Activated CD8-positive, alpha-beta T cell treated with anti-CD3 and anti-CD28 coated beads for 36 hours (primary cell): ENCODE measurements at regions not wholly inside any gene's neighbourhood (a gene's known extent, or its start where the extent isn't known, plus 50 kb on each side); places are given as distances from the start of the nearest gene placed in this dataset.

ENCODE experiments used
- ATAC-seq: fragments of 200-7000 bp; cut with Tn5 transposase; one replicate; pipeline ENCODE4 v1.10.0; 2021; ENCODE audit warnings: mild to moderate bottlenecking, moderate library complexity
- CTCF ChIA-PET: fragments of 350-600 bp; sonication (Branson Sonifier 250); formaldehyde crosslinking; loops from one replicate; lab custom pipeline; 2021; ENCODE audit warnings: antibody characterized with exemption; lab: Charles Lee
- POLR2A ChIA-PET: fragments of 350-600 bp; sonication (Branson Sonifier 250); formaldehyde crosslinking; loops from one replicate; lab custom pipeline; 2021; ENCODE audit warnings: antibody characterized with exemption; lab: Charles Lee
- DNase-seq: peaks from one replicate; pipeline ENCODE4 v3.0.0-alpha.2; 2020
- H3K27ac Mint-ChIP-seq: one replicate; pipeline ENCODE4 v1.8.0; 2021; ENCODE audit warnings: mild to moderate bottlenecking, mixed read lengths
- H3K27me3 Mint-ChIP-seq: one replicate; pipeline ENCODE4 v1.8.0; 2021; ENCODE audit warnings: mixed read lengths
- H3K36me3 Mint-ChIP-seq: one replicate; pipeline ENCODE4 v1.8.0; 2021; ENCODE audit warnings: low read depth, mixed read lengths
- H3K4me1 Mint-ChIP-seq: one replicate; pipeline ENCODE4 v1.8.0; 2021; ENCODE audit warnings: low read depth, mixed read lengths
- H3K4me3 Mint-ChIP-seq: one replicate; pipeline ENCODE4 v1.8.0; 2021; ENCODE audit warnings: mild to moderate bottlenecking, moderate library complexity, mixed read lengths
- H3K9me3 Mint-ChIP-seq: one replicate; pipeline ENCODE4 v1.8.0; 2021; ENCODE audit warnings: mixed read lengths
- CTCF ChIP-seq: fragments of 200-600 bp; IDR thresholded peaks from one replicate; pipeline ENCODE4 v1.8.0; 2022; ENCODE audit warnings: antibody characterized with exemption, mild to moderate bottlenecking
- intact Hi-C: fragments of 100-400 bp; cut with micrococcal nuclease; formaldehyde crosslinking; loops from one replicate; pipeline ENCODE4 v1.10.0; 2022

DNA sequence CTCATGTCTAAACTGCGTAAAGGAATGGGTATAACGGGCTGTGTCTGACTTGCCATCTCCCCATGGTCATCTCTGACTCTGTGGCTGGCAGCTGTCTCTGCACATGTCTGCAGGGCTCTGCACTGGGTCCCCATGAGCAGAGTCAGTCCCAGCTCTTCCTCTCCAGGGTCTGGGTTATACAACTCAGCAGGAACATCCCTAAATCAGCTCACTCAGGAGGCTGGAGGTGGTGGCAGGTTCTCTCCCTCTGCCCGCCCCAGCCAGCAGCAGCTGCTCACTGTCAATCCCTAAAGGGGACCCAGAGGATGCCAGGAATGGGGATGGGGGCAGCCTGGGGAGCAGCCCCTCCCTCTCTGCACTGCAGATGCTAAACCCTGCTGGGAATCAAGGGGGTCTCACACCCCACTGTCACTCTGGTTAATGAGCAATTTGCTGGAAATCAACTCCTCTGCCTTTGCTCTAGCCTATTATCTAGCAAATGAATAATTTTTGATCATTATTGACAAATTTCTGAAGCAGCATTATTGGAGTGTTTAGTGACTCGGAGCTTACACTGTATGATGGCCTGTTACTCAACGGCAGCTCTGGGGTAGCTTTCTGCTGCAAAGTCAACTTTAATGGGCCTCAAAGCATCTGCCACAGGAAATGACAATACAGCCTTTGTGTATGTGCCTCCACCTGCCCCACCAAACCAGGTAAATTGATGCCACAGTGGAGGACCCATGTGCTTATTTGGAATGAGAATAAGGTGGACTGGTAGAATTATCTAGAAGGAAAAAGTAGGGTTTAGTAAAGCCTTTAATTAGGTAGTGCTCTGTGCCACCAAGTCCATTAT, 55.7 kb upstream of the SHANK2 start:
- no peaks in the 10 kb centered on the region for H3K9me3 Mint-ChIP-seq
- POLR2A ChIA-PET, result no interaction called here
- H3K4me1 Mint-ChIP-seq, result no peaks in the 10 kb centered on the region
- H3K27ac Mint-ChIP-seq, result no peak overlapping the region
- no peak for TF ChIP-seq CTCF
- CTCF ChIA-PET, result no interaction called here
- no peaks in the 10 kb centered on the region for H3K36me3 Mint-ChIP-seq
- no peak overlapping the region for H3K4me3 Mint-ChIP-seq
- DNase-seq (no peak), ATAC-seq (no peak)
- intact Hi-C loops, result no loop called here
- peaks cover 2% of the 10 kb centered on the region for H3K27me3 Mint-ChIP-seq

- POLR2A ChIA-PET, result no interaction called here
- no peak for TF ChIP-seq CTCF
- no peaks in the 10 kb centered on the region for H3K27me3 Mint-ChIP-seq
- H3K4me3 Mint-ChIP-seq, result no peak overlapping the region
- DNase-seq (no peak), ATAC-seq (no peak)
- H3K27ac Mint-ChIP-seq, result no peak overlapping the region
- no peaks in the 10 kb centered on the region for H3K36me3 Mint-ChIP-seq
- no peaks in the 10 kb centered on the region for H3K4me1 Mint-ChIP-seq
- H3K9me3 Mint-ChIP-seq, result no peaks in the 10 kb centered on the region
- CTCF ChIA-PET, result no interaction called here
- intact Hi-C loops, result no loop called here
Measured at GRCh38 chr11:71305451-71306125, 53.2 kb upstream of the SHANK2 start.

GRCh38 chr11:71305041-71305440, 52.7 kb upstream of the SHANK2 start:
- H3K36me3 Mint-ChIP-seq, result no peaks in the 10 kb centered on the region
- H3K27ac Mint-ChIP-seq, result no peak overlapping the region
- no peaks in the 10 kb centered on the region for H3K4me1 Mint-ChIP-seq
- no peak for DNase-seq
- CTCF ChIA-PET, result no interaction called here
- intact Hi-C loops, result no loop called here
- H3K27me3 Mint-ChIP-seq, result peaks cover 2% of the 10 kb centered on the region
- no peak overlapping the region for H3K4me3 Mint-ChIP-seq
- no peaks in the 10 kb centered on the region for H3K9me3 Mint-ChIP-seq
- POLR2A ChIA-PET, result no interaction called here
- TF ChIP-seq CTCF, result no peak
- no peak for ATAC-seq

- ATAC-seq, result no peak
- Mint-ChIP-seq H3K27ac (no peak overlapping the region), H3K9me3 (no peaks in the 10 kb centered on the region), H3K4me1 (no peaks in the 10 kb centered on the region), H3K4me3 (no peak overlapping the region), H3K36me3 (no peaks in the 10 kb centered on the region), H3K27me3 (peaks cover 3% of the 10 kb centered on the region)
- TF ChIP-seq CTCF, result no peak
- intact Hi-C loops, result no loop called here
- CTCF ChIA-PET, result no interaction called here
- DNase-seq, result no peak
- POLR2A ChIA-PET, result no interaction called here
Measured at GRCh38 chr11:71304491-71304890, 52.1 kb upstream of the SHANK2 start.

- ChIA-PET POLR2A (no interaction called here), CTCF (no interaction called here)
- H3K27me3 Mint-ChIP-seq, result peaks cover 4% of the 10 kb centered on the region
- no peaks in the 10 kb centered on the region for H3K36me3 Mint-ChIP-seq
- no peaks in the 10 kb centered on the region for H3K4me1 Mint-ChIP-seq
- H3K9me3 Mint-ChIP-seq, result no peaks in the 10 kb centered on the region
- ATAC-seq (no peak), DNase-seq (no peak)
- no peak overlapping the region for H3K4me3 Mint-ChIP-seq
- TF ChIP-seq CTCF, result no peak
- intact Hi-C loops, result no loop called here
- H3K27ac Mint-ChIP-seq, result no peak overlapping the region
Measured at GRCh38 chr11:71304045-71304444, 51.7 kb upstream of the SHANK2 start.
